WTC11 (cell line): ENCODE measurements at regions not wholly inside any gene's neighbourhood (a gene's known extent, or its start where the extent isn't known, plus 50 kb on each side); places are given as distances from the start of the nearest gene placed in this dataset.

ENCODE experiments used
- ATAC-seq: fragments of 200-7000 bp; cut with Tn5 transposase; 2 replicates; pipeline ENCODE4 v1.10.0; 2021; ENCODE audit warnings: mild to moderate bottlenecking, moderate library complexity
- CTCF ChIA-PET: fragments of 300-600 bp; sonication (Branson Sonifier 250); formaldehyde crosslinking; loops from one replicate; lab custom pipeline; 2021; ENCODE audit warnings: antibody characterized with exemption; lab: Charles Lee
- POLR2A ChIA-PET: fragments of 350-600 bp; sonication (Branson Sonifier 250); formaldehyde crosslinking; loops from one replicate; lab custom pipeline; 2021; ENCODE audit warnings: antibody characterized with exemption; lab: Charles Lee
- DNase-seq: peaks from one replicate; pipeline ENCODE4 v3.0.0; 2021; ENCODE audit warnings: low spot score
- H3K27ac Mint-ChIP-seq: 2 replicates; pipeline ENCODE4 v1.8.0; 2021; ENCODE audit warnings: mixed read lengths
- H3K27me3 Mint-ChIP-seq: 2 replicates; pipeline ENCODE4 v1.8.0; 2021; ENCODE audit warnings: low read depth, mild to moderate bottlenecking, moderate library complexity, mixed read lengths
- H3K36me3 Mint-ChIP-seq: 2 replicates; pipeline ENCODE4 v1.8.0; 2021; ENCODE audit warnings: mixed read lengths
- H3K4me1 Mint-ChIP-seq: 2 replicates; pipeline ENCODE4 v1.8.0; 2022; ENCODE audit warnings: mixed read lengths
- H3K4me3 Mint-ChIP-seq: 2 replicates; pipeline ENCODE4 v1.8.0; 2021; ENCODE audit warnings: mild to moderate bottlenecking, moderate library complexity, mixed read lengths
- H3K9me3 Mint-ChIP-seq: 2 replicates; pipeline ENCODE4 v1.8.0; 2021; ENCODE audit warnings: mixed read lengths
- AR ChIP-seq: fragments of 250-450 bp; sonication (Bioruptor Pico); IDR thresholded peaks from 2 replicates; pipeline ENCODE4 v1.9.0; 2021; ENCODE audit warnings: mild to moderate bottlenecking
- CBFB ChIP-seq: sonication (generic); formaldehyde crosslinking; IDR thresholded peaks from 2 replicates; pipeline ENCODE4 v1.8.1; 2022; ENCODE audit warnings: mild to moderate bottlenecking, low read depth, missing genetic modification reagents
- CDX4 ChIP-seq: fragments of 250-450 bp; sonication (Bioruptor Pico); IDR thresholded peaks from 2 replicates; pipeline ENCODE4 v1.9.0; 2021; ENCODE audit warnings: moderate library complexity, mild to moderate bottlenecking, inconsistent platforms, borderline replicate concordance
- ESRRA ChIP-seq: sonication (generic); formaldehyde crosslinking; IDR thresholded peaks from 2 replicates; pipeline ENCODE4 v1.8.1; 2022; ENCODE audit warnings: mild to moderate bottlenecking, missing genetic modification reagents, borderline replicate concordance
- FOXP1 ChIP-seq: sonication (generic); formaldehyde crosslinking; IDR thresholded peaks from 2 replicates; pipeline ENCODE4 v1.8.0; 2022; ENCODE audit warnings: missing genetic modification reagents, mild to moderate bottlenecking, moderate library complexity, borderline replicate concordance
- IRF2 ChIP-seq: sonication (generic); formaldehyde crosslinking; IDR thresholded peaks from 2 replicates; pipeline ENCODE4 v1.8.0; 2022; ENCODE audit warnings: low read depth, missing genetic modification reagents, borderline replicate concordance
- MAX ChIP-seq: sonication (generic); formaldehyde crosslinking; IDR thresholded peaks from 2 replicates; pipeline ENCODE4 v1.8.0; 2022; ENCODE audit warnings: mild to moderate bottlenecking, missing genetic modification reagents
- MYBL2 ChIP-seq: sonication (generic); formaldehyde crosslinking; IDR thresholded peaks from 2 replicates; pipeline ENCODE4 v1.8.1; 2023; ENCODE audit warnings: mild to moderate bottlenecking, moderate library complexity, missing genetic modification reagents
- NFATC4 ChIP-seq: fragments of 250-450 bp; sonication (Bioruptor Pico); IDR thresholded peaks from 2 replicates; pipeline ENCODE4 v1.9.0; 2021; ENCODE audit warnings: mild to moderate bottlenecking
- NR3C1 ChIP-seq: sonication (generic); formaldehyde crosslinking; conservative IDR thresholded peaks from 2 replicates; pipeline ENCODE4 v1.8.1; 2023; ENCODE audit warnings: low read depth, mild to moderate bottlenecking, missing genetic modification reagents
- STAT6 ChIP-seq: sonication (generic); formaldehyde crosslinking; conservative IDR thresholded peaks from 2 replicates; pipeline ENCODE4 v1.8.1; 2023; ENCODE audit warnings: mild to moderate bottlenecking, low read depth, missing genetic modification reagents, moderate library complexity
- TEAD1 ChIP-seq: sonication (generic); formaldehyde crosslinking; IDR thresholded peaks from 2 replicates; pipeline ENCODE4 v1.8.0; 2022; ENCODE audit warnings: mild to moderate bottlenecking, missing genetic modification reagents
- TP53 ChIP-seq: sonication (generic); formaldehyde crosslinking; IDR thresholded peaks from 2 replicates; pipeline ENCODE4 v1.8.1; 2023; ENCODE audit warnings: mild to moderate bottlenecking, missing genetic modification reagents
- USF1 ChIP-seq: sonication (generic); formaldehyde crosslinking; IDR thresholded peaks from 2 replicates; pipeline ENCODE4 v1.8.0; 2022; ENCODE audit warnings: mild to moderate bottlenecking, missing genetic modification reagents
- ZNF281 ChIP-seq: sonication (generic); formaldehyde crosslinking; IDR thresholded peaks from 2 replicates; pipeline ENCODE4 v1.8.0; 2023; ENCODE audit warnings: mild to moderate bottlenecking, missing genetic modification reagents
- TF ChIP-seq, protein P1 (sequence below): fragments of 250-450 bp; sonication (Bioruptor Pico); IDR thresholded peaks from 2 replicates; pipeline ENCODE4 v1.9.0; 2021; ENCODE audit warnings: mild to moderate bottlenecking, borderline replicate concordance
- TF ChIP-seq, protein P2 (sequence below): sonication (generic); formaldehyde crosslinking; IDR thresholded peaks from 2 replicates; pipeline ENCODE4 v1.8.1; 2022; ENCODE audit warnings: mild to moderate bottlenecking, missing genetic modification reagents, moderate library complexity, borderline replicate concordance
- TF ChIP-seq, protein P3 (sequence below): sonication (generic); formaldehyde crosslinking; IDR thresholded peaks from 2 replicates; pipeline ENCODE4 v1.8.1; 2023; ENCODE audit warnings: mild to moderate bottlenecking, missing genetic modification reagents, moderate library complexity

- TF ChIP-seq, protein P1, sequence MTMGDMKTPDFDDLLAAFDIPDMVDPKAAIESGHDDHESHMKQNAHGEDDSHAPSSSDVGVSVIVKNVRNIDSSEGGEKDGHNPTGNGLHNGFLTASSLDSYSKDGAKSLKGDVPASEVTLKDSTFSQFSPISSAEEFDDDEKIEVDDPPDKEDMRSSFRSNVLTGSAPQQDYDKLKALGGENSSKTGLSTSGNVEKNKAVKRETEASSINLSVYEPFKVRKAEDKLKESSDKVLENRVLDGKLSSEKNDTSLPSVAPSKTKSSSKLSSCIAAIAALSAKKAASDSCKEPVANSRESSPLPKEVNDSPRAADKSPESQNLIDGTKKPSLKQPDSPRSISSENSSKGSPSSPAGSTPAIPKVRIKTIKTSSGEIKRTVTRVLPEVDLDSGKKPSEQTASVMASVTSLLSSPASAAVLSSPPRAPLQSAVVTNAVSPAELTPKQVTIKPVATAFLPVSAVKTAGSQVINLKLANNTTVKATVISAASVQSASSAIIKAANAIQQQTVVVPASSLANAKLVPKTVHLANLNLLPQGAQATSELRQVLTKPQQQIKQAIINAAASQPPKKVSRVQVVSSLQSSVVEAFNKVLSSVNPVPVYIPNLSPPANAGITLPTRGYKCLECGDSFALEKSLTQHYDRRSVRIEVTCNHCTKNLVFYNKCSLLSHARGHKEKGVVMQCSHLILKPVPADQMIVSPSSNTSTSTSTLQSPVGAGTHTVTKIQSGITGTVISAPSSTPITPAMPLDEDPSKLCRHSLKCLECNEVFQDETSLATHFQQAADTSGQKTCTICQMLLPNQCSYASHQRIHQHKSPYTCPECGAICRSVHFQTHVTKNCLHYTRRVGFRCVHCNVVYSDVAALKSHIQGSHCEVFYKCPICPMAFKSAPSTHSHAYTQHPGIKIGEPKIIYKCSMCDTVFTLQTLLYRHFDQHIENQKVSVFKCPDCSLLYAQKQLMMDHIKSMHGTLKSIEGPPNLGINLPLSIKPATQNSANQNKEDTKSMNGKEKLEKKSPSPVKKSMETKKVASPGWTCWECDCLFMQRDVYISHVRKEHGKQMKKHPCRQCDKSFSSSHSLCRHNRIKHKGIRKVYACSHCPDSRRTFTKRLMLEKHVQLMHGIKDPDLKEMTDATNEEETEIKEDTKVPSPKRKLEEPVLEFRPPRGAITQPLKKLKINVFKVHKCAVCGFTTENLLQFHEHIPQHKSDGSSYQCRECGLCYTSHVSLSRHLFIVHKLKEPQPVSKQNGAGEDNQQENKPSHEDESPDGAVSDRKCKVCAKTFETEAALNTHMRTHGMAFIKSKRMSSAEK (CRISPR knock-in tag), result no peak
- TF ChIP-seq ESRRA, result no peak
- TF ChIP-seq NFATC4 (CRISPR knock-in tag), result no peak
- no peak for TF ChIP-seq AR (CRISPR knock-in tag)
- TF ChIP-seq STAT6 (CRISPR knock-in tag), result no peak
- TF ChIP-seq USF1, result no peak
- no peak for TF ChIP-seq MAX (CRISPR knock-in tag)
- TF ChIP-seq, all 79 proteins: peak for 0
These were observed 420.5 kb upstream of the PSMD7 start (continued) for GRCh38 chr16:73875996-73876690.

DNA sequence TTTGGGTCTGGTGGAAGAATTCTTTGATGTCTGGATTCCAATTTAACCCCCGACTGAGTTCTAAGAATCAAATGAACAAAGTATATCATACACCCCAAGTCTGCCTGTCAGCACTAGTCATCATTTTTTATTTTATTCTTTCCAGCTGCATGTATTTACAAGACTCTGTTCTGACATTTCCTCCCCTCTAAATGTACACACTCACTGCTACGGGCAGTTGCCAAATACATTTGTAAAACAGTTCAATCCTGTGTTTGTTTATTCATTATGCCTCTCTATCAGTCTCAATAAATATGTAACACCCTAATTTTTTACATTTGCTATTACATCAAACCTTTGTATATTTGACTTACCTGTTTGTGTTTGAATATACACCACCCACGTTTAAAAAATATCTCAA lies 422.3 kb upstream of the PSMD7 start:
- Mint-ChIP-seq H3K27me3 (no peaks in the 10 kb centered on the region), H3K36me3 (no peaks in the 10 kb centered on the region), H3K4me1 (peaks cover 7% of the 10 kb centered on the region), H3K27ac (no peak overlapping the region), H3K9me3 (no peaks in the 10 kb centered on the region), H3K4me3 (no peak overlapping the region)
- no peak for ATAC-seq
- POLR2A ChIA-PET, result no interaction called here
- CTCF ChIA-PET, result interaction anchor here (2.0 kb wide), 1 partner anchor 352 kb away, joined by 4 read pairs; no protein-coding TSS in a partner anchor
- DNase-seq, result no peak
- TF ChIP-seq TP53 (CRISPR knock-in tag) (no peak), CDX4 (no peak), NR3C1 (no peak), CBFB (CRISPR knock-in tag) (no peak), MAX (CRISPR knock-in tag) (no peak), IRF2 (no peak), FOXP1 (CRISPR knock-in tag) (no peak), ZNF281 (CRISPR knock-in tag) (no peak), MYBL2 (CRISPR knock-in tag) (no peak), TEAD1 (no peak)
- TF ChIP-seq, protein P2, sequence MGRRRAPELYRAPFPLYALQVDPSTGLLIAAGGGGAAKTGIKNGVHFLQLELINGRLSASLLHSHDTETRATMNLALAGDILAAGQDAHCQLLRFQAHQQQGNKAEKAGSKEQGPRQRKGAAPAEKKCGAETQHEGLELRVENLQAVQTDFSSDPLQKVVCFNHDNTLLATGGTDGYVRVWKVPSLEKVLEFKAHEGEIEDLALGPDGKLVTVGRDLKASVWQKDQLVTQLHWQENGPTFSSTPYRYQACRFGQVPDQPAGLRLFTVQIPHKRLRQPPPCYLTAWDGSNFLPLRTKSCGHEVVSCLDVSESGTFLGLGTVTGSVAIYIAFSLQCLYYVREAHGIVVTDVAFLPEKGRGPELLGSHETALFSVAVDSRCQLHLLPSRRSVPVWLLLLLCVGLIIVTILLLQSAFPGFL (CRISPR knock-in tag), result no peak
- TF ChIP-seq, protein P3, sequence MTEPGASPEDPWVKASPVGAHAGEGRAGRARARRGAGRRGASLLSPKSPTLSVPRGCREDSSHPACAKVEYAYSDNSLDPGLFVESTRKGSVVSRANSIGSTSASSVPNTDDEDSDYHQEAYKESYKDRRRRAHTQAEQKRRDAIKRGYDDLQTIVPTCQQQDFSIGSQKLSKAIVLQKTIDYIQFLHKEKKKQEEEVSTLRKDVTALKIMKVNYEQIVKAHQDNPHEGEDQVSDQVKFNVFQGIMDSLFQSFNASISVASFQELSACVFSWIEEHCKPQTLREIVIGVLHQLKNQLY (CRISPR knock-in tag), result no peak
